Activated CD4-positive, alpha-beta T cell treated with anti-CD3 and anti-CD28 coated beads, Interleukin-2, amount 50 U/mL, for 4 hours (primary cell): ENCODE measurements at regions not wholly inside any gene's neighbourhood (a gene's known extent, or its start where the extent isn't known, plus 50 kb on each side); places are given as distances from the start of the nearest gene placed in this dataset.
"Not testable (repeated sequence)": the region's sequence is repeated elsewhere in the genome, so short reads cannot be mapped to it uniquely, and the experiment has no call there.

Experiments
- DNase-seq, 2 experiments: peaks; one replicate each; pipeline ENCODE4 v3.0.0-alpha.2; 2020

- no peak for DNase-seq
Observed at GRCh38 chr3:106837616-106838015, 539.6 kb upstream of the CCDC54 start.

DNA sequence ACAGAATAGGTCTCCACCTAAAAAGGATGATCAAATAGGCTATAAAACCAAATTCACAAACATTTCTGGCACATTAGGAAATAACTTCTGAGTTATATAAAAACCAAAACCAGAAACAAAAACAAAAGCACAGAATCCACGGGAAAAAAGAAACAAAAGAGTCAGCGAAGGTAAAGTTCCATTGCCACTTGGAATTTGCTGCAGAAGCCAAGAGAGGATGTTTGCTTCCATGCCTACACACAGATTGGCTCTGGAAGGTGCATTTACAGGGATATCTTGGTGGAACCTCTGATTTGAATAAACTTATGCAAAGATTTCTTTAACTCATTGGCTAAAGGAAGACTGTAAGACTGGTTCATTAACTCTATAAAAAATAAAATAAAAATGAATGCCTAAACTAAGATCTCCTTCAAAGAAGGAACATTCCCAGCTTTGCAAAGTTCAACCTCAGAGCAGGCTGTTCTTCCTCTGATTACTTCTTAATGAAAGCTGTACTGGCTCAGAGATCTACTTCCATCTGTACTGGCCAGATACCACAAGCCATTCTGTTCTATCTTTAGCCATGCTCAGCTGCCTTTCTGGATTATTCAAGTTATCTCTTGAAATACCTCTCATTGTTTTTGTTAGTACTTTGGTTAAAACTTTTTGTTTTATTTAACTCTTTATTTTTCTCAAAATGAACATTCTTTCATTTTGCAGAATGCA is 537.5 kb upstream of the CCDC54 start:
- DNase-seq = no peak

- DNase-seq = no peak
Observed at GRCh38 chr3:106840319-106840718, 536.9 kb upstream of the CCDC54 start.

- DNase-seq = no peak
Observed at GRCh38 chr3:106842151-106842550, 535.1 kb upstream of the CCDC54 start.

GRCh38 chr3:106844638-106845037 is 532.6 kb upstream of the CCDC54 start:
- DNase-seq = no peak

- no peak for DNase-seq
Observed at GRCh38 chr3:106848099-106848498, 529.1 kb upstream of the CCDC54 start.

DNA sequence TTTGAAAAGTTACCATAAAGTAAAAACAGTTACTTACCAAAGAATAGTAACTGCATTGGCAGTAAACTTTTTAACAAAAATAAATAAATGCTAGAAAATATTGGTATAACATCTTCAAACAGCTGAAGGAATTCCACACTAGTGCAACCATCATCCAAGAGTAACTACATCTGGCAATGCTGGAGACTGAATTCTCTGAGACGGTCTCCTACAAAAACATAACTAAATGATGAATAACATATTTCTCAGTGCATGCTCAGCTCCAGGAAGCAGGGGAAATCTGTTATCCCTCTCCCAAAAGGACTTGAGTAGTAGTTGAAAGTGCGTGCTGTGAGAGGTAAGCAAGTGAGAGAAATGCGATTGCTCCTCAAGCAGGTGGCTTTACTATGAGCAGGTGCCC is 526.8 kb upstream of the CCDC54 start:
- DNase-seq = no peak

- DNase-seq = not testable (repeated sequence)
Observed at GRCh38 chr3:106858321-106858720, 518.9 kb upstream of the CCDC54 start.

DNA sequence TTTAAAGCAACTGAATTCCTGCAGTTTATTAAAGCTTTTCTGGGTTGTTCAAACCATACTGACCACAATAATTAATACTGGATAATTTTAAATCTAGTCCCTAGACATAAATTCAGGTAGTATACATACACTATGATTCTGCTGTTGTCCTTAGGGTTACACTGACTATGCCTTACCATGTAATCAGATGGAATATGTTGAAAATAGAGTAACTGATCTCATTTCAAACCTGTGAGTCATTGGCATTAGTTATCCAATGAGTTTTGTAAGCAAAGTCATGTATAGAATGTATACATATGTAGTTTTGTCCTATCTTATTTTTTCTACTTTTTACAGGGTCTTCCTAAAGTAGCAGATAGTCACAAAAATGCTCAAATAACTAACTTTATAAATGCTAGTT is 517.1 kb upstream of the CCDC54 start:
- DNase-seq = no peak

DNA sequence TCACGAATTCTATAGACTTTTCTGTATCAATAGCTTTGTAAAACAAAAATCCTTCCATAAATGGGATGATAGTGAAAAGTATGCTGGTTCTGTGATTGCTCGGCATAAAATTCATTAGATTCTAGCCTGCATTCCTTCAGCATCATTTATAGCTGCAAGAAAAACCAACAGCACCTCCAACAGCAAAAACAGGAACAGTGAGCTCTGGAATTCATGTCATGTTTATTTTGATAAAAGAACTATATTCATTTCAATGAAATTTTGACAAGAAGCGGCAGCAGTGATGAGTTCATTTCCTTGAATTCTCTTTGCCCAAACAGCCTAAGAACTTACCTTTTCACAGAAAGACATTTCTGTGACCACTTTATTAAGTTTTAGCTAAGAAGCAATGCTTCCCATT is 515.2 kb upstream of the CCDC54 start:
- DNase-seq = no peak

GRCh38 chr3:106877627-106878026 is 499.6 kb upstream of the CCDC54 start:
- DNase-seq = no peak

GRCh38 chr3:106880206-106880605 is 497.0 kb upstream of the CCDC54 start:
- DNase-seq = no peak

DNA sequence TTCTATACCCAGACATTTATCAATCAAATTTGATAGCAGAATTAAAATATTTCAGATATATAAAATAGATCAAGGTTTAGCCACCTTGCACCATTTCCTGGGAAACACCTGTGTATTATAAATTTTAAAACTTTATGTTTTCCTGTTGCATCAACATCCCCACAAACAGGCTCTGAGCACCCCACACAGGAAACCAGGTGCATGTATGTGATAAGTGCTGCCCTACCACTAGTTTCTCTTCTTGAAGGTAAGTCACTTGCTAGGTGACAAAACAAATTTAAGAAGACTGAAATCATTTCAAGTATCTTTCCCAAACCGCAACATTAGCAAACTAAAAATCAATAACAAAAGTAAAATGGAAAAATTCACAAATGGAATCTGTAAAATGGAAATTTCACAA is 496.1 kb upstream of the CCDC54 start:
- DNase-seq = no peak

DNA sequence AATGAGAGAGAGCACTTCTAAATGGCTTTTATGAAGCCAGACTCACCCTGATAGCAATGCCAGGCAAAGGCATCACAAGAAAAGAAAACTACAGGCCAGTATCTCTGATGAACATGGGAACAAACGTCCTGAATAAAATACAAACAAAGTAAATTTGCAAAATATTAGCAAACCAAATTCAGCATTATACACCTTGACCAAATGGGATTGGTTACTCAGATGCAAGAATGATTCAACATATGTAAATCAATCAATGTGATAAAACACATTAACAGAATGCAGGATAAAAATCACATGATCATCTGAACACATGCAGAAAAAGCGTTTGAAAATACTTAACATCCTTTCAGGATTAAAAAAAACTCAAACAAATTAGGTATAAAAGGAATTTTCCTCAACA is 494.9 kb upstream of the CCDC54 start:
- no peak for DNase-seq

DNA sequence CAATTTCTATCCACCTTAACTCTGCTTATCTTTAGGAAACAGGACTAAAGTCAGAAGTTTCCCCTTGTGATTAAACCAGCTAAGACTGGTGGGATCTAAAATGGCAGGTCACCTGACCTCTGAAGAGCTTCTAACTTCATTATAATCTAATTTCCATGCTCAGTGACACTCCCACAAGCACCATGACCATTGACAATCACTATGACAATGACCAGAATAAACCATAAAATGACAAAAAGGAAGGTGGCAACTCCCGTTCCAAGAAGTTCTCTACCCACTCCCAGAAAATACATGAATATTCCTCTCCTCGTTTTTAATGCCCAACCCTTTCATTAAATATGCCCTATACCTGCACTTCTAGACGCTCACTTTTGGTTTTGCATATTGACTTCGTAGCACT is 471.2 kb upstream of the CCDC54 start:
- no peak for DNase-seq

- DNase-seq = no peak
Observed at GRCh38 chr3:106908181-106908938, 468.9 kb upstream of the CCDC54 start.

GRCh38 chr3:106913111-106913698 is 464.0 kb upstream of the CCDC54 start:
- no peak for DNase-seq

DNA sequence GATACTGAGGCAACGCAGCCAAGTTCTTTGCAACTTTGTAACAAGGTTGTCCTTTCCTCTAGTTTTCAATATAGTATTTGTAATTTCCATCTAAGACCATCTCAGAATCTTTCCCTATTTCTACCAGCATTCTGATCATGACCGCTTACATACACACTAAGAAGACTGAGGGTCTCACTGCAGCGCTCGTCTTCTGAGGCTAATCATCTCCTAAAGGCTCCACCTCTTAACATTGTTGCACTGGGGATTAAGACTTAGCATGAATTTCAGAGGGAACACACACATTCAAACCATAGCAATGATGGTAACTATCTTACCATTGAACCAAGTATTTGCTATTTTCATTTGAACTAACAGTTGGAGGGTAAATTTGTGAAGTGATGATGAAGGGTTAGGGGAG is 463.3 kb upstream of the CCDC54 start:
- no peak for DNase-seq

- no peak for DNase-seq
Observed at GRCh38 chr3:106920609-106921008, 456.6 kb upstream of the CCDC54 start.

- no peak for DNase-seq
Observed at GRCh38 chr3:106929081-106929480, 448.2 kb upstream of the CCDC54 start.

- DNase-seq = no peak
Observed at GRCh38 chr3:106930086-106930485, 447.2 kb upstream of the CCDC54 start.

- no peak for DNase-seq
Observed at GRCh38 chr3:106931904-106932303, 445.3 kb upstream of the CCDC54 start.

DNA sequence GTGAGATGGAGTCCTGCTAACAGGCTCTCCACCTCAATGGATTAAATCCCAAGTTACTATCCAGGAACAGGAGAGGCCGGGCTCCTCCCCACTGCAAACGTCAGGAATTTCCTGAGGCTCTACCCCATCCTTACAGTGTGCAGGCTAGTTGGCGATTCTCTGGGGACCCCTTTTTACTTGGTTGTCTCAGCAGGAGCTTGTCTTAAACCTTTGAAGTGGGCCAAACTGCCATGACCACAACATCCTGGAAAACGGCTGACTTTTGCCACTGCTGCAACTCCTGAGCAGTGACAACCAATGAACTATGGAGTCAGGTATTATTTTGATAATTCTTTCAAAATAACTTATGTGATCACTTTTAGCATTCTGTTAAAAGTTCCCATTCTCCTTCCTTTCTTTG is 440.9 kb upstream of the CCDC54 start:
- DNase-seq = no peak

DNA sequence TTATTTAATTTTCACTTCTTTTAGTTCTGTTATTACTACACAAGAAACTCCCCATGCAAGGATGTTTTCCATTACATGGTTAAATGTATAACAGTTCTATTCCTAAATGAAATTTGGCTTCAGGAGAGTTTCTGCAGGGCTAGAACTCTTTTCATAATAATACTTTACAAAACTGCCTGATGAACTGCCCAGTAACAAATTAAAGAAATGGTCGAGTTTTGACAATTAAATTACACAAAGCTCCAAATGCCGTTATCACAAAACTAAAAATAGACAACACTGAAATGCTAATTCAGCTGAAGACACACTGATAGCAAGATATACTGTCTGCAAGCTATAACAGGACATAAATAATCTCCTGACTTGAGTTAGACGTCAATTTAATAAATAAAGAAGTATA is 435.2 kb upstream of the CCDC54 start:
- DNase-seq = no peak
